Esophagus squamous epithelium (tissue), 5 donors: ENCODE measurements at regions not wholly inside any gene's neighbourhood (a gene's known extent, or its start where the extent isn't known, plus 50 kb on each side); places are given as distances from the start of the nearest gene placed in this dataset.

Source experiments
- DNase-seq: peaks from one replicate; lab custom pipeline; 2025; lab: John Stamatoyannopoulos, UW
- H3K27ac ChIP-seq, 4 donors: fragments of 200-600 bp; sonication (generic); one replicate each; pipeline ENCODE4 v1.5.1; 2016 to 2019; ENCODE audit warnings: mild to moderate bottlenecking in 1 of 4
- H3K27me3 ChIP-seq, 4 donors: fragments of 200-600 bp; sonication (generic); 1 replicate in 3 of 4; 2 replicates in 1 of 4; pipeline versions ENCODE4 v1.5.1 to v1.6.0; 2017 to 2021; ENCODE audit warnings: antibody characterized with exemption in 1 of 4
- H3K36me3 ChIP-seq, 3 donors: fragments of 200-600 bp; sonication (generic); one replicate each; pipeline ENCODE4 v1.5.1; 2016 to 2019
- H3K4me1 ChIP-seq, 3 donors: fragments of 200-600 bp; sonication (generic); one replicate each; pipeline ENCODE4 v1.5.1; 2017 to 2019
- H3K4me3 ChIP-seq, 4 donors: fragments of 200-600 bp; sonication (generic); 1 replicate in 3 of 4; 2 replicates in 1 of 4; pipeline ENCODE4 v1.5.1; 2016 to 2019; ENCODE audit warnings: mild to moderate bottlenecking in 2 of 4, moderate library complexity in 1 of 4
- H3K9me3 ChIP-seq, 3 donors: fragments of 200-600 bp; sonication (generic); one replicate each; pipeline ENCODE4 v1.5.1; 2016 to 2019
- CTCF ChIP-seq, 6 experiments: fragments of 450-650 bp in 4 of 6; fragments of 200-600 bp in 2 of 6; sonication (generic) in 2 of 6; IDR thresholded peaks; one replicate each; pipeline ENCODE4 v1.5.1; 2016 to 2019; ENCODE audit warnings: antibody characterized with exemption in 6 of 6, mild to moderate bottlenecking in 4 of 6, moderate library complexity in 4 of 6
- POLR2A ChIP-seq, 4 donors: fragments of 450-650 bp; IDR thresholded peaks; one replicate each; pipeline ENCODE4 v1.6.1; 2017; ENCODE audit warnings: antibody characterized with exemption in 4 of 4, mild to moderate bottlenecking in 4 of 4, moderate library complexity in 3 of 4
- WGBS, 2 donors: methylation state at CpG; one replicate each; pipeline ENCODE4 v1.1.5; 2018; 5-methylcytosine and 5-hydroxymethylcytosine counted together
- intact Hi-C: fragments of 100-400 bp; cut with DNase I; formaldehyde crosslinking; loops from one replicate; pipeline ENCODE4 v1.15.0; 2022
- donor health status: DM: yes; HTN: yes; CAD: no.

DNA sequence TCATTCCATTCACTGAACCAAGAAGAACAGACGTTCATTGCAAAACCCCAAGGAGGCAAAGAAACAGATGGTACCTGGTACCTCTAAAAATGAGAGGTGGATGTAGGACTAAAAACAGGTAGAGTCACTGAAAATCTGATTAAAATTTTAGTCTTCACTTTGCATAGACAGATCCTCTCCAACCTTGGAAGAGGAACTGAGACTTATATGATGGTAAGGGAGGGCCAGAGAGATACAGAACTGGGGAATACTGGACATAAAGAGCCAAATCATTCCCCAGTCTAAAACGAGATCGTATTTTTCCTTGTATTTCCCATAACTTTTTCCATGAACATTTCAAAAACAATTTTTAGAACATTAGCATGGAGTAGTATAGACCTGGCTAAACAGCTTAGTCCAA, 59.7 kb upstream of the SPOPL start:
- H3K4me3 ChIP-seq: no peak overlapping the region
- no peaks in the 10 kb centered on the region for H3K4me1 ChIP-seq
- no peaks in the 10 kb centered on the region for H3K36me3 ChIP-seq
- no peaks in the 10 kb centered on the region for H3K9me3 ChIP-seq
- TF ChIP-seq POLR2A (IDR thresholded peaks at IDR 0.05) (no peak), CTCF (IDR thresholded peaks at IDR 0.05) (no peak)
- no peak for DNase-seq
- intact Hi-C loops: no loop called here
- WGBS, 2 donors: 92 to 95% methylated on average over 3 of the region's 3 CpGs
- H3K27ac ChIP-seq: no peak overlapping the region
- H3K27me3 ChIP-seq: no peaks in the 10 kb centered on the region

DNA sequence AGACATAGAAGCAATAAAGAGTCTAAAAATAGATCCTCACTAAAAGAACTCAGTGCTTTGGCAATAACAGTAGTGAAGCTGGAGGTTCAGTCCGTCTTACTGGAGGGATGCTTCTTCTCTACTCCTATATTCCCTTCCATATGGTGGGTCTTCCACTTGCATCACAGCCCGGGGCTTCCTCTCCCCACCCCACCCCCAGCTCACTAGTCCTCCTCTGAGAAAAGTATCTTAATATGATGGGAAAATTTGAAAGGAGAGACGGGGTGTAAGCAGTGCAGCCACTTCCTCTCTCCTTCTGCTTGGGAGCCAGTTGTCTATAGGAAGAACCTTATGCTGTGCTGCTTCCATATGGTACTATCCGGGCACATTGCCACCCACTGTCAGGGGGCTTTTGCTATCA, 57.2 kb upstream of the SPOPL start:
- intact Hi-C loops: no loop called here
- 68 to 76% methylated on average over 4 of the region's 4 CpGs for WGBS, 2 donors

GRCh38 chr2:138445227-138445626, 56.3 kb upstream of the SPOPL start:
- no peak overlapping the region for H3K27ac ChIP-seq
- H3K27me3 ChIP-seq: no peaks in the 10 kb centered on the region
- no peaks in the 10 kb centered on the region for H3K9me3 ChIP-seq
- DNase-seq: no peak
- TF ChIP-seq POLR2A (IDR thresholded peaks at IDR 0.05): no peak
- TF ChIP-seq CTCF (IDR thresholded peaks at IDR 0.05): no peak
- no peak overlapping the region for H3K4me3 ChIP-seq
- H3K36me3 ChIP-seq: no peaks in the 10 kb centered on the region
- intact Hi-C loops: no loop called here
- no peaks in the 10 kb centered on the region for H3K4me1 ChIP-seq
- 90 to 96% methylated on average over 1 of the region's 1 CpG for WGBS, 2 donors

More for the DNA sequence above, 57.2 kb upstream of the SPOPL start:
- no peak for TF ChIP-seq CTCF (IDR thresholded peaks at IDR 0.05)
- TF ChIP-seq POLR2A (IDR thresholded peaks at IDR 0.05): no peak
- H3K27me3 ChIP-seq: no peaks in the 10 kb centered on the region
- H3K9me3 ChIP-seq: no peaks in the 10 kb centered on the region
- H3K4me1 ChIP-seq: no peaks in the 10 kb centered on the region
- no peak overlapping the region for H3K4me3 ChIP-seq
- H3K36me3 ChIP-seq: no peaks in the 10 kb centered on the region
- H3K27ac ChIP-seq: no peak overlapping the region
- no peak for DNase-seq

- Histone ChIP-seq H3K4me1 (no peaks in the 10 kb centered on the region), H3K36me3 (no peaks in the 10 kb centered on the region), H3K27ac (no peak overlapping the region), H3K4me3 (no peak overlapping the region), H3K27me3 (no peaks in the 10 kb centered on the region), H3K9me3 (no peaks in the 10 kb centered on the region)
- TF ChIP-seq CTCF (IDR thresholded peaks at IDR 0.05) (no peak), POLR2A (IDR thresholded peaks at IDR 0.05) (no peak)
- intact Hi-C loops: no loop called here
- 64 to 73% methylated on average over 5 of the region's 5 CpGs for WGBS, 2 donors
- no peak for DNase-seq
Measured at GRCh38 chr2:138446043-138446442, 55.5 kb upstream of the SPOPL start.

DNA sequence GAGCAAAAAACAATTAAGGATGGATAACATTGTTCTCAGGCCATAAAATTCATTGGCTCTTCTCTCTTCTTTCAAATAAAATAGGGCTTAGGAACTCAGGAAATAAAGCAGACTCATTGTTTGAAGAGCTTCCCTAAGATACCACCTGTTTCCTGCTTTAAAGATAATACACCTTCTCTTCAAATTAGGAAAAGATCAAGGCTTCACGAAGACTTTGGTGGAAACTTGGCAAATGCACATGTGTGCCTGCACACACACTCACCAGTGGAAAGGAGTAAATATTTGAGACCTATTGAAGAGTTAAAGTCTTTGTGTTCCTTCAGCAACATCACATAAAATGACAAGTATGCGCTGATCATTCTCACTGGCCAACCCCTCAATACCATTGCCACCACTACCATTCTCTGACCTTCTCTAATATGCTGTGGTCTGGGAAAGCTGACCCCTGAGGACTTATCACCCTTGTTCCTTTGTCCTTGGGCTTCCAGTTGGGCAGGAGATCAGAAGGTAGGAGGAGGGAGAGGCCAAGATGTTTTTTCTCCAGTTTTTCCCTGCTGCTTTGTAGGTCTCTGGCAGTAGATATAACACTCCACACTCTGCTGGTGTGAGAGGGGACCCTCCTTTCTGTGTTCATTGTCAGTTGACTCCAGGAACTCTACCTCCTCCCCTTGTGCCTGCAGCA, 53.5 kb upstream of the SPOPL start:
- Histone ChIP-seq H3K27me3 (no peaks in the 10 kb centered on the region), H3K9me3 (no peaks in the 10 kb centered on the region), H3K4me1 (no peaks in the 10 kb centered on the region), H3K27ac (no peak overlapping the region), H3K4me3 (no peak overlapping the region), H3K36me3 (no peaks in the 10 kb centered on the region)
- no peak for TF ChIP-seq CTCF (IDR thresholded peaks at IDR 0.05)
- no peak for TF ChIP-seq POLR2A (IDR thresholded peaks at IDR 0.05)
- DNase-seq: no peak
- 55 to 73% methylated on average over 2 of the region's 2 CpGs for WGBS, 2 donors
- intact Hi-C loops: no loop called here
